ENCODE measurements at regions not wholly inside any gene's neighbourhood (a gene's known extent, or its start where the extent isn't known, plus 50 kb on each side); places are given as distances from the start of the nearest gene placed in this dataset.
A peak's percentile ranks its signal among the peaks of the same experiment; 100 is the strongest.

- Mint-ChIP-seq H3K36me3 (peaks cover 2% of the 10 kb centered on the region), H3K4me3 (peak overlapping the region; percentile 69), H3K27me3 (peaks cover 94% of the 10 kb centered on the region), H3K4me1 (peaks cover 21% of the 10 kb centered on the region), H3K27ac (no peak overlapping the region), H3K9me3 (peaks cover 7% of the 10 kb centered on the region)
- DNase-seq = peak; percentile 39
- CTCF ChIA-PET = no interaction called here
Observed at GRCh38 chr2:71277536-71278103, 50.7 kb upstream of the PAIP2B start.

- DNase-seq = no peak
- Mint-ChIP-seq H3K4me1 (peaks cover 21% of the 10 kb centered on the region), H3K4me3 (peak overlapping the region; percentile 69), H3K9me3 (peaks cover 7% of the 10 kb centered on the region), H3K27me3 (peaks cover 91% of the 10 kb centered on the region), H3K27ac (no peak overlapping the region), H3K36me3 (peaks cover 2% of the 10 kb centered on the region)
- CTCF ChIA-PET = no interaction called here
Observed at GRCh38 chr2:71277147-71277475, 50.2 kb upstream of the PAIP2B start.

- peak overlapping the region; percentile 69 for H3K4me3 Mint-ChIP-seq
- CTCF ChIA-PET = interaction anchor here (0.7 kb wide), 1 partner anchor 55 kb away, joined by 3 read pairs; the partner anchor contains the start of gene ZNF638
- peaks cover 21% of the 10 kb centered on the region for H3K4me1 Mint-ChIP-seq
- H3K27ac Mint-ChIP-seq = no peak overlapping the region
- peaks cover 2% of the 10 kb centered on the region for H3K36me3 Mint-ChIP-seq
- H3K9me3 Mint-ChIP-seq = peaks cover 7% of the 10 kb centered on the region
- DNase-seq = peak; percentile 89
- H3K27me3 Mint-ChIP-seq = peaks cover 88% of the 10 kb centered on the region
Observed at GRCh38 chr2:71276311-71277146, 49.6 kb upstream of the PAIP2B start.
